Effector memory CD4-positive, alpha-beta T cell (primary cell): ENCODE measurements at regions not wholly inside any gene's neighbourhood (a gene's known extent, or its start where the extent isn't known, plus 50 kb on each side); places are given as distances from the start of the nearest gene placed in this dataset.

Experiments
- DNase-seq, 3 donors: peaks; one replicate each; pipeline ENCODE4 v3.0.0-alpha.2; 2020
- H3K27ac ChIP-seq: 2 replicates; pipeline ENCODE4 v1.7.0; 2013; ENCODE audit warnings: mild to moderate bottlenecking, low read length, moderate library complexity; ENCODE audit not compliant: insufficient read depth, poor library complexity, severe bottlenecking
- H3K27me3 ChIP-seq: replicated peaks from 2 replicates; pipeline ENCODE4 v1.7.0; 2013; ENCODE audit warnings: mild to moderate bottlenecking, low read length; ENCODE audit not compliant: insufficient read depth, control insufficient read depth, poor library complexity, severe bottlenecking
- H3K36me3 ChIP-seq: 2 replicates; pipeline ENCODE4 v1.7.0; 2013; ENCODE audit warnings: mild to moderate bottlenecking, low read length, moderate library complexity; ENCODE audit not compliant: control insufficient read depth, insufficient read depth
- H3K4me1 ChIP-seq: 2 replicates; pipeline ENCODE4 v1.7.0; 2013; ENCODE audit warnings: low read length, mild to moderate bottlenecking; ENCODE audit not compliant: control insufficient read depth, insufficient read depth, poor library complexity, severe bottlenecking
- H3K4me3 ChIP-seq: 2 replicates; pipeline ENCODE4 v1.7.0; 2013; ENCODE audit warnings: low read length, low read depth, mild to moderate bottlenecking; ENCODE audit not compliant: insufficient read depth, poor library complexity, severe bottlenecking
- H3K9me3 ChIP-seq: 2 replicates; pipeline ENCODE4 v1.7.0; 2013; ENCODE audit warnings: mild to moderate bottlenecking, low read length, moderate library complexity; ENCODE audit not compliant: control insufficient read depth

DNA sequence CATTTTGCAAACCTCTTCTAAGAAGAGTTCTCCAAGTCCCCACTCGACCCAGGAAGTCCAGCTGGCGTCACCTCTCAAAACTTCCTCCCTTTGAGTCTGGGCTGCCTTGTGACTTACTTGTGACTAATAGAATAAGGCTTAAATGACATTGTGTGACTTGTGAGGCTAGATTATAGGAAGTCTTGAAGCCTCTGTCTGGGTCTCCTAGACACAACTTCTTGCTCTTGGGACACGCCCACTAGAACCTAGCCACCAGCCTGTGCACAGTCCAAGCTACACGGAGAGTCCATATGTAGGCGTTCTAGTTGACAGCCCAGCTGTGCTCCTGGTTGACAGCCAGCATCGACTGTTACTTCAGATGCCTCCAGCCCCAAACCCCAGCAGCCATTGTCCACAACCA lies 66.7 kb upstream of the TANC2 start:
- Histone ChIP-seq H3K4me1 (no peaks in the 10 kb centered on the region), H3K36me3 (no peaks in the 10 kb centered on the region), H3K27ac (no peak overlapping the region), H3K27me3 (no peaks in the 10 kb centered on the region), H3K9me3 (no peaks in the 10 kb centered on the region), H3K4me3 (no peak overlapping the region)
- no peak for DNase-seq

DNA sequence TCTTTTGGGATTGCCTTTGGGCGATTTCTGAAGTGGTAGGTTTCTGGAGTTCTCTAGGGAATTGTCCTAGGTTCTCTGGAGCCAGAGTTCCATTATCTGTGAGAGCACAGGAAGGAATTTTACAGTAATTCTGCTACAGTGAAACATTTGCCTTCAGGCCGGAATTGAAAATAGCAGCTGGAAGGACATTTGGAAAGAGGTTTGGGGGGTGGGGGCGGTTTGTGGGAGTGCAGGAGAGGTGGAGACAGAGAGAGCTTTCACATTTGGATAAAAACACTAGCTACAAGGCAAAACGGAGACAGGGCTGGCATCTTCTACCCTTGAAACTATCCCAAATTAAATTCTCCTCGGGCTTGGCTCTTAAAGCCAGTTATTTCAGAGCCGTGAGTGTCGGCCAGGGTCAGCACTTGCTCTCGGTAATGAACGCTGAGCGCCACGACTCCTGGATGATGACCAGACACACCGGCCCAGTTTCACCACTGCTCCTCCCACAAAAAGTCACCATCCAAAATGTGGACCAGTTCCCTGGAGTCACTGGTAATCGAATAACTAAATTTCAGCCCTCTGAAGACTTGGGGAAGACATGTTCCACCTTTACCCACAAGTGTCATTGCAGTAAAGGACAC lies 67.7 kb upstream of the TANC2 start:
- DNase-seq, result no peak
- H3K27ac ChIP-seq, result no peak overlapping the region
- no peaks in the 10 kb centered on the region for H3K36me3 ChIP-seq
- no peaks in the 10 kb centered on the region for H3K27me3 ChIP-seq
- no peaks in the 10 kb centered on the region for H3K4me1 ChIP-seq
- H3K9me3 ChIP-seq, result no peaks in the 10 kb centered on the region
- H3K4me3 ChIP-seq, result no peak overlapping the region

DNA sequence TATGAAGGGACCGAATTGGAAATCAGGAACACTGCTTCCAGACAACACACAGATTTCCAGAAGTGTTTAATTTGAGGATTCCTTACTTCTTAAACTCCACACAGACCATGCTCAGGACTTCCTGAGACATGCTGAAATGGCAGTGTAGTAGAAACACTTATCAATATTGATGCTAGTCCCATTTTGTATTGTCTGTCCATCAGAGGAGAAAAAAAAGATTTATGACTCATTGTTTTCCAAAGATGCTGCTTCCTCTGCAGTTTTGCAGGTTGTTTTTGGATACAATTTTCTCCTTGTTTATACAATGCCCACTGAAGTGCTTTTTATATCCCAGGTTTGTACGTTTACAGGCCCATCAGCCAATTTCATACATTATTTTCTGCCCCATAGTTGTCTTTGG lies 68.3 kb upstream of the TANC2 start:
- Histone ChIP-seq H3K4me3 (no peak overlapping the region), H3K9me3 (no peaks in the 10 kb centered on the region), H3K27me3 (no peaks in the 10 kb centered on the region), H3K27ac (no peak overlapping the region), H3K36me3 (no peaks in the 10 kb centered on the region), H3K4me1 (no peaks in the 10 kb centered on the region)
- no peak for DNase-seq

DNA sequence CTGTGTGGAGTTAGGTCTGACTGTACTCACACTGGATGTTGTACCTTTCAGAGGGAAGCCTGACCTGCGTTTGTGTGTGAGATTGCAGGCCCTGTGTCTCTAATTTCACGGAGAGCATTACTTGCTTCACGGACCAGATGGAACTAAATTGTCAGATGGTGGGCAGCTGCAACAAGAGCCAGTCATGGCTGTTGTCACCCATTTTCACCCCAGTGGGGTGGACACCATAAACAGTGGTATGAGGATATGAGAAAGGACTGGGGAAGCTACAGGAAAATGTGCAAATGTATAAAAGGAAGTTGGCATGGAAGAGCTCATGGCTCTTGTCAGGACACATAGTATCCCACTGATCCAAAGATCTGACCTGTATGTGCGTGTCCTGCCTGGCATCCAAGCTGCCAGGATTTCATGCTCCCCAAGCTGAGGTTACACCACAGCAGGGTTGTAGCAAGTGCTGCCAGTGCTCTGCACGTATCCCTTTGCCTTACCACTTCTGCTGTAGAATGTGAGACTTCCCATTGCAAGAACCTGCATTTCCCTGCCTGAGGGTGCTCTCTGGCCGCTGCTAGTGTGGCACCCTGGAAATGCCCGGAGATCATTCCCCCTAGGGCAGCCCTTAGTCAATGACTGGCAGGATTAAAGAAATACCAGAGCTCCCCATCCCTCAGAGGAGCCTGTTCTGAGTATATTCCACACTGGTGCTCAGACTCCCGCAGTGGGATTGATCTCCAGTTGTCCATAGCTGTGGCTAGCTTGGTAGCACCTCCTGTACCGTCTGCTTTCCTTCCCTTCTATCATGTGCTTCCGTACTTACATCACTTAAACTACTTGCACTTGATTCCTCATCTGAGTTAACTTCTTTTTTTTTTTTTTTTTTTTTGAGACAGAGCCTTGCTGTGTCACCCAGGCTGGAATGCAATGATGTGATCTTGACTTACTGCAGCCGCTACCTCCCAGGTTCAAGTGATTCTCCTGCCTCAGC lies 70.4 kb upstream of the TANC2 start:
- Histone ChIP-seq H3K4me1 (no peaks in the 10 kb centered on the region), H3K9me3 (no peaks in the 10 kb centered on the region), H3K27ac (no peak overlapping the region), H3K4me3 (no peak overlapping the region), H3K27me3 (no peaks in the 10 kb centered on the region), H3K36me3 (no peaks in the 10 kb centered on the region)
- no peak for DNase-seq

DNA sequence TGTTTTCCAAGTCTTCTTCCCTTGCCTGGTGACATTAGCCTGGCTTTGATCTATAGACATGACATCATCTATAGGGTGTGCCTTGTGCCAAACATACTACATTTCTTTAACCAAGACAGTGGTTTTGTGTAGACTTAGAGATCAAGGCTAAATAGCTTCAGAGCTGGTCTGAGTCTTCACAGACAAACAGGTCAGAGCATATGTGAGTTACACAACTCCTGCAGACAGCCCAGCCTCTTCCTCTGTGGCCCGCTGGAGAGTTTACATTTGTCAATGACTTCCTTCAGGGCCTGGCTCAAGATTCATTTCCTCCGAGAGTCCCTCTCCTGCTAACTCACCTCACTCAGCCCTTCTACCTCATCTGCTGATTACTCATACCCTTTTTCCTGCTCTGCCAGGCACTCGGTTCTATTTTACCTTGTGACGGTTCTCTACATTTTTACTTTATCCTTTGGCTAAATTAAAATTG lies 73.1 kb upstream of the TANC2 start:
- peak in 1 of 3 donors; percentile 2 for DNase-seq
- Histone ChIP-seq H3K27ac (no peak overlapping the region), H3K9me3 (no peaks in the 10 kb centered on the region), H3K4me1 (no peaks in the 10 kb centered on the region), H3K4me3 (no peak overlapping the region), H3K27me3 (no peaks in the 10 kb centered on the region), H3K36me3 (no peaks in the 10 kb centered on the region)

DNA sequence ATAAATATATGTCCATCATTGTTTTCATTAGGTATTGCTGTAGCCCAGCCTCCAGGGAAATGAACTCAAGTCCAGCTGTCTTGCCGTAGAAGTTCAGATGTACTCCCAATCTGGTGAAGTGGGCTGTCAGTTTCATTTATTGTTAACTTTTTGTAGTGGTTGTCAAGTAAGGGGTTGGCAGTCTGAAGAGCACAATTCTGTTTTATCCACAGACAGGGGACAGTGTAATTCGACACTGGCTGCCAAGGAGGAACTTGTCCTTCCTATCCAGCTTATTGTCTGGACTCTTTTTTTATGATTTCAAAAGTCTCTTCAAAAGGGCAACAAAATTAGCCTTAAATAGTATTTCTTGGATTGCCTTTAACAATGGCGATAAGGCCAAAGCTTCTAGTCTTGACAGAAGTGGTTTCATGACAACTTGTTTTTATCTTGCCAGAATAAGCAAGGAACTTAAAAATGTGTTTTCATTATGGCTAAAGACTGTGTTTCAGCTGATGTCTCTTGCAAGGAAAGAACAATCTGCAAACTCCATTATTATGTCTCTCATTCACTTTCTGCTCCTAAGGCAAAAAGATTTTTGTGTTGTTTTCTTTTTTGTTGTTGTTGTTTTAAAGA lies 73.9 kb upstream of the TANC2 start:
- Histone ChIP-seq H3K4me1 (no peaks in the 10 kb centered on the region), H3K36me3 (no peaks in the 10 kb centered on the region), H3K9me3 (no peaks in the 10 kb centered on the region), H3K4me3 (no peak overlapping the region), H3K27me3 (no peaks in the 10 kb centered on the region), H3K27ac (no peak overlapping the region)
- DNase-seq, result no peak

DNA sequence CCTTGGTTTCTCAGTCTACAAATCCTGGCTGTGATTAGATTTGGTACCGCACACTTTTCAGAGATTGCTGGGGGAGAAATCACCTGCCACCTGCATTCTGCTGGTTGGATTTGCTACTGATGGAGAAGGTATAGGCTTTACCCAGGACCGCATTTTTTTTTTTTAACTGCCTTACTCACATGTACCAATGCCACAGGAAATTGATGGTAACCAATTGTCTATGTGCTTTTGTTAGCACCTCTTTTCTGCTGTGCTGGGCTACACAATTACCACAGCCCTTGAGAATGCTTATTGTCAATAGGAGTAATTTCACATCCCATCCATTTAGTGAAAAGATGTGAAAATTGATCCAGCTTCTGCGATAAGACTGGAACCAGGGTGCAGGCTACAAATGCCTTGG lies 74.4 kb upstream of the TANC2 start:
- Histone ChIP-seq H3K4me1 (no peaks in the 10 kb centered on the region), H3K27me3 (no peaks in the 10 kb centered on the region), H3K27ac (no peak overlapping the region), H3K9me3 (no peaks in the 10 kb centered on the region), H3K4me3 (no peak overlapping the region), H3K36me3 (no peaks in the 10 kb centered on the region)
- no peak for DNase-seq

DNA sequence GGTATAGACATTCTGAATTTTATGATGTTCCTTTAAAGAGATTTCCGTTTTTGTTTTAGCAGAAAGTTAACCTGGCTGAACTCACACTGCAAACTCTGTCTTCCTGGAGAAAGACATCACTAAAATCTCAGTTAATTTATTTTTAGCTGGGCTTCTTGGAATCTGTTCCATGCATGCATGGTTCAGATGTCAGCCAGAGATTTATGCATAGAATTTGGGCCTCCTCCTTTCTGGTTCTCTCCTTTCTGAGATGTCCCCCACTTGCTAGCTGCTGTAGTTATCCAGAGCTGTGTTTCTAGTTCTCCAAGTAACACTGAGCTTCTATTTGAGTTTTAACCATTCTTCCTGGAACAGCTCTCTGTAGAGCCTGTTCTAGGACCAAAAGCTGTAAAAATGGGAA lies 77.3 kb upstream of the TANC2 start:
- Histone ChIP-seq H3K27ac (no peak overlapping the region), H3K9me3 (no peaks in the 10 kb centered on the region), H3K36me3 (no peaks in the 10 kb centered on the region), H3K4me1 (no peaks in the 10 kb centered on the region), H3K27me3 (no peaks in the 10 kb centered on the region), H3K4me3 (no peak overlapping the region)
- no peak for DNase-seq

DNA sequence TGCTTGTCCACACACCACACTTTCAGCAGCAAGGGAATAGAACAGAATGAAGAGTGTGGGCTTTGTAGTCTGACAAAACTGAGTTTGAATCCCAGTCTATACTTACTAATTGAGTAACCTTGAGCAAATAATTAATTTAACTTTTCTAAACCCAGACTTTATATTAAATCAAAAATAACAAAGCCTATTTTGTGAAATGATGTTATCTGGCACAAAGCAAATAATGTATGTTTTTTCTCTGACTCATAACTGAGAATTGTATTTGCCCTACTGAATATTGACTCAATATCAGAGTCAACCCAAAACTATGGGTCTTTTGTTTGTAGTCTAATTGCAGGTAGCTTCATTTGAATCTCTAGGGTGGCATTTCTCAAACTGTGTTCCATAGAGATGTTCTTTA lies 77.9 kb upstream of the TANC2 start:
- DNase-seq, result no peak
- Histone ChIP-seq H3K9me3 (no peaks in the 10 kb centered on the region), H3K27me3 (no peaks in the 10 kb centered on the region), H3K4me3 (no peak overlapping the region), H3K36me3 (no peaks in the 10 kb centered on the region), H3K27ac (no peak overlapping the region), H3K4me1 (no peaks in the 10 kb centered on the region)

DNA sequence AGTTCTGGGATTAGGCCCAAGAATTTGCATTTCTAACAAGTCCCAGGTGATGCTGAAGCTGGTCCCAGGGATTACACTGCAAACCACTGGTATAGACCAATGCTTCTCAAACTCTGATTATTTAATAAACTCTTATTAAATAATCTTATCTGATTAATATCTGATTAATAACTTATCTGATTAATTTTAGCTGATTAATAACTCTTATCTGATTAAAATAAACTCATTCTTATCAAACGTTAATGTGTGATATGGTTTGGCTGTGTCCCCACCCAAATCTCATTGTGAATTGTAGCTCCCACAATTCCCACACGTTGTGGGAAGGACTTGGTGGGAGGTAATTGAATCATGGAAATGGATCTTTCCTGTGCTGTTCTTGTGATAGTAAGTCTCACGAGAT lies 78.6 kb upstream of the TANC2 start:
- H3K9me3 ChIP-seq, result no peaks in the 10 kb centered on the region
- H3K27ac ChIP-seq, result no peak overlapping the region
- H3K36me3 ChIP-seq, result no peaks in the 10 kb centered on the region
- no peaks in the 10 kb centered on the region for H3K4me1 ChIP-seq
- H3K27me3 ChIP-seq, result no peaks in the 10 kb centered on the region
- H3K4me3 ChIP-seq, result no peak overlapping the region
- DNase-seq, result no peak
